Endothelial cell of umbilical vein (primary cell): ENCODE measurements at regions not wholly inside any gene's neighbourhood (a gene's known extent, or its start where the extent isn't known, plus 50 kb on each side); places are given as distances from the start of the nearest gene placed in this dataset.

Experiments
- BruUV-seq: library from RNA; stranded (reverse); fragments of 400-500 nt; replicated peaks from 2 replicates; lab custom pipeline; 2021; lab: Mats Ljungman, UMichigan
- CTCF ChIA-PET: fragments of 300-600, 350-600 bp; sonication (Branson Sonifier 250); formaldehyde crosslinking; loops from one replicate; lab custom pipeline; 2021; ENCODE audit warnings: antibody characterized with exemption, inconsistent platforms; lab: Charles Lee
- POLR2A ChIA-PET: fragments of 300-600, 350-600 bp; sonication (Branson Sonifier 250); formaldehyde crosslinking; loops from one replicate; lab custom pipeline; 2021; ENCODE audit warnings: antibody characterized with exemption, inconsistent platforms; lab: Charles Lee
- DNase-seq: peaks from one replicate; pipeline ENCODE4 v3.0.0-alpha.2; 2011; ENCODE audit warnings: low read depth, low spot score
- FAIRE-seq: peaks from 2 replicates; lab custom pipeline; 2011; peaks lifted over from hg19 to GRCh38; lab: Jason Lieb, UNC
- H2AFZ ChIP-seq: 2 replicates; pipeline ENCODE4 v1.6.0; 2012; ENCODE audit warnings: low read depth, low read length, control low read depth, inconsistent platforms
- H3K27ac ChIP-seq: 2 replicates; pipeline ENCODE4 v1.5.1; 2011; ENCODE audit warnings: low read depth, mild to moderate bottlenecking, control low read depth, low read length, moderate library complexity; ENCODE audit not compliant: insufficient read depth
- H3K27me3 ChIP-seq, 2 experiments: 2 replicates each; pipeline versions ENCODE4 v1.6.0 to v1.6.1; 2011; ENCODE audit warnings: low read length in 2 of 2, mixed read lengths in 1 of 2; ENCODE audit not compliant: control insufficient read depth in 2 of 2, insufficient read depth in 2 of 2
- H3K36me3 ChIP-seq, 2 experiments: 2 replicates in 1 of 2; 3 replicates in 1 of 2; pipeline ENCODE4 v1.5.1; 2011; ENCODE audit warnings: low read length in 2 of 2, mild to moderate bottlenecking in 1 of 2, moderate library complexity in 1 of 2; ENCODE audit not compliant: control insufficient read depth in 2 of 2, insufficient read depth in 2 of 2; ENCODE audit errors: extremely low read depth in 1 of 2
- H3K4me1 ChIP-seq: 3 replicates; pipeline ENCODE4 v1.5.1; 2011; ENCODE audit warnings: mild to moderate bottlenecking, low read length; ENCODE audit not compliant: control insufficient read depth, insufficient read depth; ENCODE audit errors: extremely low read depth
- H3K4me2 ChIP-seq: 2 replicates; pipeline ENCODE4 v1.6.1; 2011; ENCODE audit warnings: low read length, control low read depth, mixed read lengths; ENCODE audit not compliant: insufficient read depth
- H3K4me3 ChIP-seq, 3 experiments: fragments of 200-600 bp in 1 of 3; sonication (generic), shearing (Covaris generic) in 1 of 3; replicated peaks in 1 of 3; 2 replicates each; pipeline ENCODE4 v1.5.1; 2011 to 2016; ENCODE audit warnings: control low read depth in 3 of 3, low read length in 3 of 3, mild to moderate bottlenecking in 2 of 3, inconsistent platforms in 1 of 3, low read depth in 1 of 3, moderate library complexity in 1 of 3; ENCODE audit not compliant: insufficient read depth in 1 of 3
- H3K79me2 ChIP-seq: 2 replicates; pipeline ENCODE4 v1.6.0; 2012; ENCODE audit warnings: low read length, inconsistent platforms; ENCODE audit not compliant: control insufficient read depth, insufficient read depth
- H3K9ac ChIP-seq: replicated peaks from 2 replicates; pipeline ENCODE3; 2011; ENCODE audit warnings: low read length, control low read depth; ENCODE audit not compliant: insufficient read depth; ENCODE audit errors: extremely low read depth
- H3K9me1 ChIP-seq: replicated peaks from 3 replicates; pipeline ENCODE4 v1.6.0; 2011; ENCODE audit warnings: mild to moderate bottlenecking, low read length; ENCODE audit not compliant: control insufficient read depth, insufficient read depth; ENCODE audit errors: extremely low read depth
- H3K9me3 ChIP-seq: replicated peaks from 2 replicates; pipeline ENCODE4 v1.5.1; 2012; ENCODE audit warnings: low read length, inconsistent platforms; ENCODE audit not compliant: control insufficient read depth, insufficient read depth
- H4K20me1 ChIP-seq: replicated peaks from 2 replicates; pipeline ENCODE3; 2011; ENCODE audit warnings: mild to moderate bottlenecking, low read length; ENCODE audit not compliant: control insufficient read depth, insufficient read depth; ENCODE audit errors: extremely low read depth
- CTCF ChIP-seq, 2 donors: IDR thresholded peaks; 1 replicate in 1 of 2; 2 replicates in 1 of 2; pipeline ENCODE4 v1.5.1; 2011; ENCODE audit warnings: low read length in 2 of 2, mild to moderate bottlenecking in 2 of 2, moderate library complexity in 2 of 2, control low read depth in 1 of 2, inconsistent platforms in 1 of 2, low read depth in 1 of 2; ENCODE audit not compliant: insufficient read depth in 1 of 2; ENCODE audit errors: extremely low read depth in 1 of 2
- GATA2 ChIP-seq: IDR thresholded peaks from 2 replicates; pipeline ENCODE4 v1.7.0; 2011; ENCODE audit warnings: low read depth, mild to moderate bottlenecking, moderate library complexity, mixed read lengths, low read length; ENCODE audit not compliant: insufficient read length, insufficient read depth
- MAX ChIP-seq: IDR thresholded peaks from 2 replicates; pipeline ENCODE4 v1.6.1; 2011; ENCODE audit not compliant: insufficient read depth, insufficient read length
- dilution Hi-C: fragments of 300-500 bp; cut with MboI; formaldehyde crosslinking; loops from one replicate; pipeline ENCODE4 v1.15.0; 2019; ENCODE audit warnings: low sequenced_read_pairs; ENCODE audit not compliant: extremely low pct_ligation_motif_present
- intact Hi-C: fragments of 100-400 bp; cut with micrococcal nuclease; formaldehyde crosslinking; loops from one replicate; pipeline ENCODE4 v1.10.0; 2022

GRCh38 chr17:73753751-73754496 is 109.7 kb upstream of the SDK2 start:
- POLR2A ChIA-PET, result no interaction called here

More at GRCh38 chr17:73753751-73754496, 109.7 kb upstream of the SDK2 start:
- no peaks in the 10 kb centered on the region for H3K9me1 ChIP-seq
- intact Hi-C loops, result no loop called here
- dilution Hi-C loops, result no loop called here
- BruUV-seq, result no TSS peak
- FAIRE-seq (no peak), DNase-seq (no peak)
- H3K9me3 ChIP-seq, result no peaks in the 10 kb centered on the region
- H3K4me3 ChIP-seq, result no peak overlapping the region
- CTCF ChIA-PET, result no interaction called here
- H3K9ac ChIP-seq, result no peak overlapping the region
- no peaks in the 10 kb centered on the region for H3K4me1 ChIP-seq
- no peak overlapping the region for H2AFZ ChIP-seq
- TF ChIP-seq CTCF (IDR thresholded peaks at IDR 0.05; ENCODE audit: extremely low read depth in 1 of 2, insufficient read depth in 1 of 2, low read depth in 1 of 2, low read length in 2 of 2) (no peak), MAX (no peak), GATA2 (no peak)
- H3K36me3 ChIP-seq, result no peaks in the 10 kb centered on the region
- H3K27ac ChIP-seq, result no peak overlapping the region
- H4K20me1 ChIP-seq, result no peaks in the 10 kb centered on the region
- no peak overlapping the region for H3K4me2 ChIP-seq
- H3K27me3 ChIP-seq, result no peaks in the 10 kb centered on the region
- no peaks in the 10 kb centered on the region for H3K79me2 ChIP-seq
